DND-41 (cell line): ENCODE measurements at regions not wholly inside any gene's neighbourhood (a gene's known extent, or its start where the extent isn't known, plus 50 kb on each side); places are given as distances from the start of the nearest gene placed in this dataset.

Source experiments
- ATAC-seq: fragments of 200-7000 bp; cut with Tn5 transposase; 3 replicates; pipeline ENCODE4 v1.9.1; 2021; ENCODE audit warnings: low read depth; ENCODE audit not compliant: insufficient read depth
- DNase-seq: peaks from one replicate; pipeline ENCODE4 v3.0.0-alpha.2; 2020
- H2AFZ ChIP-seq: 2 replicates; pipeline ENCODE4 v1.6.0; 2012; ENCODE audit warnings: low read depth, low read length
- H3K27ac ChIP-seq: 2 replicates; pipeline ENCODE4 v1.5.1; 2012; ENCODE audit warnings: low read length, inconsistent platforms
- H3K27me3 ChIP-seq: fragments of 200-600 bp; sonication (generic); 2 replicates; pipeline ENCODE4 v1.6.0; 2012; ENCODE audit warnings: low read length, mild to moderate bottlenecking, inconsistent platforms; ENCODE audit not compliant: insufficient read depth, poor library complexity
- H3K36me3 ChIP-seq: 2 replicates; pipeline ENCODE4 v1.5.1; 2012; ENCODE audit warnings: low read length, inconsistent platforms; ENCODE audit not compliant: insufficient read depth
- H3K4me1 ChIP-seq: 2 replicates; pipeline ENCODE4 v1.5.1; 2012; ENCODE audit warnings: mild to moderate bottlenecking, low read length; ENCODE audit not compliant: insufficient read depth
- H3K4me2 ChIP-seq: 2 replicates; pipeline ENCODE4 v1.6.0; 2012; ENCODE audit warnings: mild to moderate bottlenecking, moderate library complexity, low read length, inconsistent platforms; ENCODE audit not compliant: insufficient read depth
- H3K4me3 ChIP-seq, 2 experiments: fragments of 200-600 bp in 1 of 2; shearing (Covaris generic) in 1 of 2; 2 replicates each; pipeline ENCODE4 v1.5.1; 2012 to 2016; ENCODE audit warnings: inconsistent platforms in 2 of 2, low read length in 2 of 2, mild to moderate bottlenecking in 2 of 2, low read depth in 1 of 2, moderate library complexity in 1 of 2
- H3K79me2 ChIP-seq: 2 replicates; pipeline ENCODE4 v1.6.0; 2012; ENCODE audit warnings: low read length, inconsistent platforms; ENCODE audit not compliant: insufficient read depth
- H3K9ac ChIP-seq: 2 replicates; pipeline ENCODE4 v1.6.0; 2012; ENCODE audit warnings: low read depth, mild to moderate bottlenecking, inconsistent platforms, low read length, moderate library complexity
- H3K9me3 ChIP-seq: 2 replicates; pipeline ENCODE4 v1.5.1; 2012; ENCODE audit warnings: low read length, moderate library complexity, mild to moderate bottlenecking, inconsistent platforms; ENCODE audit not compliant: insufficient read depth, severe bottlenecking
- H4K20me1 ChIP-seq: 2 replicates; pipeline ENCODE4 v1.6.0; 2012; ENCODE audit warnings: low read length; ENCODE audit not compliant: insufficient read depth
- EZH2 ChIP-seq: IDR thresholded peaks from 3 replicates; pipeline ENCODE4 v1.6.1; 2012; ENCODE audit warnings: borderline replicate concordance, low read depth, mild to moderate bottlenecking, moderate library complexity, low read length, inconsistent platforms; ENCODE audit not compliant: severe bottlenecking
- TF ChIP-seq, protein P1 (sequence below): IDR thresholded peaks from 2 replicates; pipeline ENCODE4 v1.5.1; 2012; ENCODE audit warnings: borderline replicate concordance, low read length, moderate library complexity, mild to moderate bottlenecking; ENCODE audit not compliant: poor library complexity, severe bottlenecking; ENCODE audit errors: extremely low read depth

- no peak for TF ChIP-seq EZH2
- TF ChIP-seq, protein P1, sequence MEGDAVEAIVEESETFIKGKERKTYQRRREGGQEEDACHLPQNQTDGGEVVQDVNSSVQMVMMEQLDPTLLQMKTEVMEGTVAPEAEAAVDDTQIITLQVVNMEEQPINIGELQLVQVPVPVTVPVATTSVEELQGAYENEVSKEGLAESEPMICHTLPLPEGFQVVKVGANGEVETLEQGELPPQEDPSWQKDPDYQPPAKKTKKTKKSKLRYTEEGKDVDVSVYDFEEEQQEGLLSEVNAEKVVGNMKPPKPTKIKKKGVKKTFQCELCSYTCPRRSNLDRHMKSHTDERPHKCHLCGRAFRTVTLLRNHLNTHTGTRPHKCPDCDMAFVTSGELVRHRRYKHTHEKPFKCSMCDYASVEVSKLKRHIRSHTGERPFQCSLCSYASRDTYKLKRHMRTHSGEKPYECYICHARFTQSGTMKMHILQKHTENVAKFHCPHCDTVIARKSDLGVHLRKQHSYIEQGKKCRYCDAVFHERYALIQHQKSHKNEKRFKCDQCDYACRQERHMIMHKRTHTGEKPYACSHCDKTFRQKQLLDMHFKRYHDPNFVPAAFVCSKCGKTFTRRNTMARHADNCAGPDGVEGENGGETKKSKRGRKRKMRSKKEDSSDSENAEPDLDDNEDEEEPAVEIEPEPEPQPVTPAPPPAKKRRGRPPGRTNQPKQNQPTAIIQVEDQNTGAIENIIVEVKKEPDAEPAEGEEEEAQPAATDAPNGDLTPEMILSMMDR: no peak
- no peaks in the 10 kb centered on the region for H3K27me3 ChIP-seq
- H3K79me2 ChIP-seq: no peaks in the 10 kb centered on the region
- ATAC-seq: no peak
- H3K36me3 ChIP-seq: no peaks in the 10 kb centered on the region
- H3K4me2 ChIP-seq: no peak overlapping the region
- no peaks in the 10 kb centered on the region for H3K4me1 ChIP-seq
- H2AFZ ChIP-seq: no peak overlapping the region
- H3K27ac ChIP-seq: no peak overlapping the region
- no peak overlapping the region for H3K9ac ChIP-seq
- no peak for DNase-seq
- no peak overlapping the region for H3K4me3 ChIP-seq
- no peaks in the 10 kb centered on the region for H4K20me1 ChIP-seq
- H3K9me3 ChIP-seq: no peaks in the 10 kb centered on the region
Measured at GRCh38 chr4:57425610-57426009, 315.4 kb upstream of the IGFBP7 start.

GRCh38 chr4:57424232-57424897 lies 314.2 kb upstream of the IGFBP7 start:
- TF ChIP-seq, protein P1: no peak
- no peak for TF ChIP-seq EZH2
- H3K9ac ChIP-seq: no peak overlapping the region
- no peaks in the 10 kb centered on the region for H3K79me2 ChIP-seq
- no peaks in the 10 kb centered on the region for H3K9me3 ChIP-seq
- ATAC-seq: no peak
- H4K20me1 ChIP-seq: no peaks in the 10 kb centered on the region
- H3K27me3 ChIP-seq: no peaks in the 10 kb centered on the region
- no peaks in the 10 kb centered on the region for H3K4me1 ChIP-seq
- no peak overlapping the region for H3K4me3 ChIP-seq
- H3K36me3 ChIP-seq: no peaks in the 10 kb centered on the region
- H3K4me2 ChIP-seq: no peak overlapping the region
- H2AFZ ChIP-seq: no peak overlapping the region
- H3K27ac ChIP-seq: no peak overlapping the region
- DNase-seq: no peak

- ATAC-seq: no peak
- Histone ChIP-seq H3K36me3 (no peaks in the 10 kb centered on the region), H3K4me3 (no peak overlapping the region), H3K79me2 (no peaks in the 10 kb centered on the region), H3K27ac (no peak overlapping the region), H3K9me3 (no peaks in the 10 kb centered on the region), H4K20me1 (no peaks in the 10 kb centered on the region), H3K4me1 (no peaks in the 10 kb centered on the region), H3K4me2 (no peak overlapping the region), H3K27me3 (no peaks in the 10 kb centered on the region), H3K9ac (no peak overlapping the region), H2AFZ (no peak overlapping the region)
- no peak for DNase-seq
- TF ChIP-seq EZH2: no peak
- TF ChIP-seq, protein P1: no peak
Measured at GRCh38 chr4:57418133-57418532, 307.9 kb upstream of the IGFBP7 start.
